ENCODE measurements at regions not wholly inside any gene's neighbourhood (a gene's known extent, or its start where the extent isn't known, plus 50 kb on each side); places are given as distances from the start of the nearest gene placed in this dataset.

GRCh38 chr16:9331503-9331902 lies 240.1 kb downstream of the HAPSTR1 start:
- no peak for DNase-seq (ENCODE audit: low read depth)
- TF ChIP-seq CTCF (conservative IDR thresholded peaks at IDR 0.05; ENCODE audit: low read depth, low read length) = no peak
- H3K4me3 ChIP-seq (ENCODE audit: low read depth, low read length) = no peak overlapping the region

- no peak for DNase-seq (ENCODE audit: low read depth)
- TF ChIP-seq CTCF (conservative IDR thresholded peaks at IDR 0.05; ENCODE audit: low read depth, low read length) = no peak
- H3K4me3 ChIP-seq (ENCODE audit: low read depth, low read length) = no peak overlapping the region
These were observed 241.2 kb downstream of the HAPSTR1 start for GRCh38 chr16:9332574-9333148.

GRCh38 chr16:9333469-9333868 lies 242.0 kb downstream of the HAPSTR1 start:
- no peak for DNase-seq (ENCODE audit: low read depth)
- TF ChIP-seq CTCF (conservative IDR thresholded peaks at IDR 0.05; ENCODE audit: low read depth, low read length) = no peak
- H3K4me3 ChIP-seq (ENCODE audit: low read depth, low read length) = no peak overlapping the region

GRCh38 chr16:9334103-9334502 lies 242.7 kb downstream of the HAPSTR1 start:
- no peak for TF ChIP-seq CTCF (conservative IDR thresholded peaks at IDR 0.05; ENCODE audit: low read depth, low read length)
- DNase-seq (ENCODE audit: low read depth) = no peak
- no peak overlapping the region for H3K4me3 ChIP-seq (ENCODE audit: low read depth, low read length)

GRCh38 chr16:9337308-9338032 lies 246.0 kb downstream of the HAPSTR1 start:
- H3K4me3 ChIP-seq (ENCODE audit: low read depth, low read length) = no peak overlapping the region
- no peak for DNase-seq (ENCODE audit: low read depth)
- TF ChIP-seq CTCF (conservative IDR thresholded peaks at IDR 0.05; ENCODE audit: low read depth, low read length) = no peak

- DNase-seq (ENCODE audit: low read depth) = no peak
- H3K4me3 ChIP-seq (ENCODE audit: low read depth, low read length) = no peak overlapping the region
- no peak for TF ChIP-seq CTCF (conservative IDR thresholded peaks at IDR 0.05; ENCODE audit: low read depth, low read length)
These were observed 246.6 kb downstream of the HAPSTR1 start for GRCh38 chr16:9338068-9338467.

- H3K4me3 ChIP-seq (ENCODE audit: low read depth, low read length) = no peak overlapping the region
- no peak for DNase-seq (ENCODE audit: low read depth)
- no peak for TF ChIP-seq CTCF (conservative IDR thresholded peaks at IDR 0.05; ENCODE audit: low read depth, low read length)
These were observed 247.1 kb downstream of the HAPSTR1 start for GRCh38 chr16:9338510-9338909.

All from choroid plexus epithelial cell (primary cell).